ENCODE measurements at regions not wholly inside any gene's neighbourhood (a gene's known extent, or its start where the extent isn't known, plus 50 kb on each side); places are given as distances from the start of the nearest gene placed in this dataset.

- no peak overlapping the region for H3K9ac ChIP-seq (ENCODE audit: control insufficient read depth, insufficient read depth, low read length)
- BruUV-seq (replicated peaks): no TSS peak
- SMC1A ChIA-PET (ENCODE audit: uncharacterized antibody, unreplicated experiment): no interaction called here
- POLR2A ChIA-PET: no interaction called here
- H3K36me3 ChIP-seq (ENCODE audit: control insufficient read depth in 2 of 2, insufficient read depth in 2 of 2, low read length in 1 of 2): no peaks in the 10 kb centered on the region
- no peaks in the 10 kb centered on the region for H3K9me3 ChIP-seq (replicated peaks; ENCODE audit: control insufficient read depth, insufficient read depth, low read length)
- CTCF ChIA-PET: no interaction called here
- TF ChIP-seq CREB1 (IDR thresholded peaks at IDR 0.05; ENCODE audit: low read depth) (no peak), ZBTB40 (IDR thresholded peaks at IDR 0.05; ENCODE audit: borderline replicate concordance) (no peak), ZBTB11 (CRISPR knock-in tag; IDR thresholded peaks at IDR 0.05) (no peak), EGR1 (IDR thresholded peaks at IDR 0.05; ENCODE audit: borderline replicate concordance in 1 of 2, low read depth in 2 of 2, low read length in 2 of 2) (no peak), BCL11A (IDR thresholded peaks at IDR 0.05; ENCODE audit: low read depth, low read length) (no peak), TARDBP (IDR thresholded peaks at IDR 0.05; ENCODE audit: borderline replicate concordance) (no peak)
- H2AFZ ChIP-seq (ENCODE audit: control insufficient read depth, low read depth, low read length): no peak overlapping the region
- FAIRE-seq (no peak), ATAC-seq (no peak), DNase-seq (ENCODE audit: low read depth, low spot score) (no peak)
- H3K4me1 ChIP-seq (ENCODE audit: control insufficient read depth, insufficient read depth, low read length): no peaks in the 10 kb centered on the region
- no peaks in the 10 kb centered on the region for H4K20me1 ChIP-seq (ENCODE audit: control insufficient read depth, insufficient read depth)
- no peaks in the 10 kb centered on the region for H3K79me2 ChIP-seq (ENCODE audit: control insufficient read depth, insufficient read depth, low read length)
- in situ Hi-C loops (cut with MboI): no loop called here
- WGBS (ENCODE audit: insufficient coverage, insufficient replicate concordance, low lambda C conversion rate, missing lambda C conversion rate): 17% methylated on average over 3 of the region's 3 CpGs
- H3K27ac ChIP-seq (ENCODE audit: control insufficient read depth, insufficient read depth): no peak overlapping the region
- H3K4me2 ChIP-seq (ENCODE audit: control insufficient read depth, insufficient read depth): no peak overlapping the region
- intact Hi-C loops (cut with micrococcal nuclease; ENCODE audit: unreplicated experiment): no loop called here
- H3K4me3 ChIP-seq: no peak overlapping the region
- no peaks in the 10 kb centered on the region for H3K27me3 ChIP-seq (replicated peaks in 1 of 2; ENCODE audit: control insufficient read depth in 2 of 2, insufficient read depth in 2 of 2, low read length in 1 of 2)
- RAD21 ChIA-PET (ENCODE audit: unreplicated experiment): no interaction called here
Measured at GRCh38 chr13:97743938-97744337, 209.5 kb upstream of the IPO5 start.

Data from GM12878 (cell line).